ENCODE measurements at regions not wholly inside any gene's neighbourhood (a gene's known extent, or its start where the extent isn't known, plus 50 kb on each side); places are given as distances from the start of the nearest gene placed in this dataset.
A peak's percentile ranks its signal among the peaks of the same experiment; 100 is the strongest.

DNA sequence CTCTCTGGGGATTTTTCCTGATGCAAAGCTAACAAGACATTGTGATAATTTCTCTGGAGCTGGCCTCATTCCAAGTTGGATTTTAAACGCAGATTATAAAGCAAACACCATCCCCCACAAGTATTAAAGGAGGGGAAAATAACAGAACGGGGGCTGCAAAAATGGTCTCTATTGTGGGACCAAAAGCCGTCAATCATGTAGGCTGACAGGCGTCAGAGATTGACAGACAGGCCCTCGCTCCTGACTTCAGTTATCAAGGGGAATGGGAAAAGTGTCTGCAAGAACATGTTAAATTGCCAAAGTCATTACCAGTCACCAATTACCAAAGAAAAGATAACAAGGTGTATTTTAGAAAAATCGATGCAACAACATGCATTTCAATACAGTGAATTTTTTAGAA lies 307.4 kb upstream of the POU3F1 start:
- no peak for ATAC-seq (ENCODE audit: low read depth in 2 of 2)
- DNase-seq: no peak
- Mint-ChIP-seq H3K4me1 (no peaks in the 10 kb centered on the region), H3K36me3 (peaks cover 9 to 16% of the 10 kb centered on the region in 2 donors), H3K27ac (peak overlapping the region in 1 of 6 donors; percentile 6), H3K9me3 (peaks cover 1 to 12% (median 8%) of the 10 kb centered on the region in 7 donors), H3K4me3 (no peak overlapping the region), H3K27me3 (peaks cover 36 to 42% (median 40%) of the 10 kb centered on the region in 3 donors)

DNA sequence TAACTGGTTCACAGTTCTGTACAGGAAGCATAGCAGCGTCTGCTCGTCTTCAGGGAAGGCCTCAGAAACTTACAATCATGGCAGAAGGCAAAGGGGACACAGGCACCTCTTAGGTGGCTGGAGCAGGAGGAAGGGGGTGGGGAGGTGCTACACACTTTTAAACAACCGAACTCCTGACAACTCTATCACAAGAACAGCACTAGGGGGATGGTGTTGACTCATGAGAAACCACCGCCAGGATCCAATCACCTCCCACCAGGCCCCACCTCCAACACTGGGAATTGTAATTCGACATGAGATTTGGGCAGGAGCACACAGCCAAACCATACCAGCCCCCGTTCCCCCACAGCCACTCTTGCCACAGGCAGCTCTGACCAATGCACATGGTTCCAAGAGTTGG lies 306.3 kb upstream of the POU3F1 start:
- no peak for DNase-seq
- Mint-ChIP-seq H3K36me3 (peaks cover 19 to 21% of the 10 kb centered on the region in 2 donors), H3K9me3 (peaks cover 9 to 23% (median 13%) of the 10 kb centered on the region in 7 donors), H3K4me1 (no peaks in the 10 kb centered on the region), H3K27ac (no peak overlapping the region), H3K27me3 (peaks cover 39 to 50% (median 43%) of the 10 kb centered on the region in 3 donors), H3K4me3 (no peak overlapping the region)
- ATAC-seq (ENCODE audit: low read depth in 2 of 2): no peak

DNA sequence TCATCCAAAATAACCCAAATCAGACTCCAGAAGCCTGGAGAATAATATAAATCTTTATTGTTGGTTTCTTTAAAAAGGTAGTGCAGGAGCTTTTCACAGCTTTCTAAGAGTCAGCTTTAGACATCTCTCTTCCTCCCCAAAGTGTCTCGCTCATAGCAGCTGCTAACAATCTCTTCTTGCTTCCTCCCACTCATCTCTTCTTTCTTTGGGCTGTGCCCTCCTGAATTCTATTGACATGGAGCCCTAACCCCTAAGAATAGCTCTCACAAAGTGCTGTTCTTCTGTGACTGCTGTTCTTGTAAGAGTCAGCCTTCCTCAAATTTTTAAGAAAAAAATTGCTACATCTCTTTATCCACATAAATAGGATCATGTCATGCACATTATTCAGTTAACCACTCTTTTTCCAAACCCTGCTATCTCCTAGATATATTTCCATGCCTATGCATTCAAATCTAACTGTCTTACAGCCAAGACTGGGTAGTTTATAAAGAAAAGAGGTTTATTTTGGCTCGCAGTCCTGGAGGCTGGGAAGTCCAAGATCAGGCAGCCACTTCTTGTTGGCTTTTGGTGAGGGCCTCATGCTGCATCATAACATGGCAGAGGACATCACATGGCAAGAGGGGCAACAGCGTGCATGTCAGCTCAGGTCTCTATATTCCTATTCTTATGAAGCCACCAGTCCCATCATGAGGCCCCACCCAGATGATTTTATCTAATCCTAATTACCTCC lies 301.0 kb upstream of the POU3F1 start:
- H3K4me1 Mint-ChIP-seq: no peaks in the 10 kb centered on the region

DNA sequence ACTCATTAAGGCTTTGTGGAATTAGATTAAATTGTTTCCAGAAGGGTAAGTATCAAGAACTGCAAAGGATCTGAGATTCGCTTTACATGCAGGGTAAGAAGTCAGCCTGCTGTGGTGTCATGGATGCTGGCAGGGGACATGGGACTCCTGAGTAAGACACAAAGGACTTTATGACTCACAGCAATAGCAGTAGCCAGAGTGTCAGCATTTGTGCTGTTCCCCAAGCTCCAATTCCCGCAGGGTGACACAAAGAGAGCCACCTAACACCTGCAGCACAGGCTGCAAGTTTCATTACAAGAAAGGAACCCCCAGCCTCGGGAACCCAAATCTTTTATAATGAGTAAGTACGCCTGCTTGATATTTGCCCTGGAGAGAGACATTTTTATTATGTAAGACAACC lies 298.1 kb upstream of the POU3F1 start:
- Mint-ChIP-seq H3K27ac (no peak overlapping the region), H3K9me3 (peaks cover 13 to 26% (median 20%) of the 10 kb centered on the region in 7 donors), H3K4me1 (no peaks in the 10 kb centered on the region), H3K27me3 (peaks cover 34 to 54% (median 40%) of the 10 kb centered on the region in 3 donors), H3K4me3 (no peak overlapping the region), H3K36me3 (peaks cover 6 to 33% of the 10 kb centered on the region in 2 donors)
- DNase-seq (no peak), ATAC-seq (ENCODE audit: low read depth in 2 of 2) (no peak)

More for the DNA sequence above, 301.0 kb upstream of the POU3F1 start:
- Mint-ChIP-seq H3K27me3 (peaks cover 31 to 56% (median 39%) of the 10 kb centered on the region in 3 donors), H3K9me3 (peaks cover 13 to 31% (median 24%) of the 10 kb centered on the region in 7 donors), H3K36me3 (peaks cover 21 to 31% of the 10 kb centered on the region in 2 donors), H3K27ac (no peak overlapping the region), H3K4me3 (no peak overlapping the region)
- ATAC-seq (ENCODE audit: low read depth in 2 of 2): no peak
- no peak for DNase-seq

DNA sequence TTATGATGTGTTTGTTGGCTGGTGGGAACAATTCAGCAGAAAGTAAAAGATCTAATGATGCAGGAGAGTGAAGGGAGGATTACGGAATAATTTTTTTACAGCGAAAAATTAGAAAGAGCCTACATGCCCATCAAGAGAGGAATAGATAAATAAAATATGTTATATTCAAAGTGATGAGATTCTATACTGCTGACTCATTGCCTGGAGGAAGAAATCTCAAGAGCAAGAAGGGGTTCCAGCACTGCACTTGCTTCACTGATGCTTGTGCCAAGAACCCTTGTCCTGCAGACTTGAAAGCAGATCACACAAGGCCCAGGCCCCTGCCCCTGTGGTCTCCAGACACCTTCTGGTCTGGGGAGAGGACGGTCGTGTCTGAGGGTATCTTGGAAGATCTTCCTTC lies 295.1 kb upstream of the POU3F1 start:
- Mint-ChIP-seq H3K36me3 (peaks cover 0 to 14% of the 10 kb centered on the region in 2 donors), H3K4me3 (no peak overlapping the region), H3K27ac (no peak overlapping the region), H3K4me1 (no peaks in the 10 kb centered on the region), H3K9me3 (peaks cover 0 to 7% (median 3%) of the 10 kb centered on the region in 7 donors), H3K27me3 (peaks cover 30 to 41% (median 35%) of the 10 kb centered on the region in 3 donors)
- ATAC-seq (ENCODE audit: low read depth in 2 of 2) (no peak), DNase-seq (no peak)

DNA sequence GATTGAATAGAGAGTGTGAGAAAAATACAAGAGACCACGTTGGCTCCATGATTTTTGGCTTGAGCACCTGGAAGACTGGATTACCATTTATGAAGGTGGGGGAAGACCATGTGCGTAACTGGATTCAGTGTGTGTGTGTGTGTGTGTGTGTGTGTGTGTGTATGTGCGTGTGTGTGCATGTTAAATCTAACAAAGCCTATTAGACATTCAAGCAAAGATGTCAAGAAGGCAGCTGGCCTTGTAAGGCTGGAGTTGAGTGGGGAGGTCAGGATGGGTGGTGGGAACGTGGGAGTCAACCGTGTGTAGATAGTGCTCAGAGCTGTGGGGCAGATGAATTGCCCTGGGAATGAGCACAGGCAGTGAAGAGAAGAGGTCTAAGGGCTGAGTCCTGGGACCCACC lies 293.8 kb upstream of the POU3F1 start:
- ATAC-seq (ENCODE audit: low read depth in 2 of 2): no peak
- H3K27me3 Mint-ChIP-seq: peaks cover 24 to 31% (median 28%) of the 10 kb centered on the region in 3 donors
- peaks cover 0 to under 1% (median 0%) of the 10 kb centered on the region in 7 donors for H3K9me3 Mint-ChIP-seq
- peak overlapping the region in 2 of 6 donors; percentile 48 to 66 for H3K27ac Mint-ChIP-seq
- H3K36me3 Mint-ChIP-seq: peaks cover 0 to 5% of the 10 kb centered on the region in 2 donors
- no peak for DNase-seq
- H3K4me1 Mint-ChIP-seq: no peaks in the 10 kb centered on the region
- H3K4me3 Mint-ChIP-seq: no peak overlapping the region

DNA sequence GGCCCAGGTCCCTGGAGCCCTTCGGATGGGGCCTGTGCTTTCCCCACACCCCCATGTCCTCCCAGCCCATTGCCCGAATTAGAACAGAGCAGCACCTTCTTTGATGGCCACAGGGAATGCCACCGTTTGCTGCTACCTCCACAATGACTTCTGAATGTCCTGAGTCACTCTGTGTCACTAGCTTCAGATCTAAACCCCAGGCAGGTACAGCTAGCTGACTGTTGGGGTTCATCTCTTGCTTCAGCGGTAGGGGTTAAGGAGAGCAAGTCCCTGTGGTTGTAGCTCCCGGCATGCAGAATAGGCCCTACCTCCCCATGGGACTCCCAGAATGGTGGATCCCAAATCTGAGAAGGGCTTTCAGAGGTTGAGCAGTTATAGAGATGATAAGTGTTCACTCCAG lies 291.1 kb upstream of the POU3F1 start:
- Mint-ChIP-seq H3K27me3 (peaks cover 20 to 36% (median 23%) of the 10 kb centered on the region in 3 donors), H3K4me1 (peaks cover 0 to 6% (median 4%) of the 10 kb centered on the region in 3 donors), H3K27ac (no peak overlapping the region), H3K4me3 (no peak overlapping the region), H3K9me3 (peaks cover 0 to 3% (median 0%) of the 10 kb centered on the region in 7 donors), H3K36me3 (peaks cover 5 to 12% of the 10 kb centered on the region in 2 donors)
- no peak for ATAC-seq (ENCODE audit: low read depth in 2 of 2)
- DNase-seq: no peak

DNA sequence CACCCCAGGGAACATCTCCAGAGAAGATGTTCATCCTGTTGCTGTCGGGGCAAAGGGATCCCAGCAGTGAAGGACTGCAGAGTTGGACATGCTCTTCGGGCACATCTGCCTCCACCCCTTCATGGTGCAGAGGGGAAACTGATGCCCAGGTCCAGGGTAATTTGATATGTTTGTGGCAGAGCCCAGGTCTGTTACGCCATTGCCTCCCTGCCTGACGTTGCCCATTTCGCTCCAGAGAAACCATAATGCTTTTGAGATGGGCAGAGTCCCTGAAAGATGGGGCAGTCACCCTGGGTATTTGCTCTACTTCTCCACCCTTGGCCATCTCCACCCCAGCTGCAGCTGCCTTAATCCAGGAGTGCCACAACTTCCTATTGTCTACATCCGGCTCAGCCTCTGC lies 290.4 kb upstream of the POU3F1 start:
- Mint-ChIP-seq H3K4me1 (peaks cover 0 to 6% (median 4%) of the 10 kb centered on the region in 3 donors), H3K27ac (no peak overlapping the region), H3K4me3 (no peak overlapping the region), H3K27me3 (peaks cover 15 to 29% (median 19%) of the 10 kb centered on the region in 3 donors), H3K9me3 (peaks cover 0 to 3% (median 0%) of the 10 kb centered on the region in 7 donors), H3K36me3 (peaks cover 5 to 8% of the 10 kb centered on the region in 2 donors)
- ATAC-seq (ENCODE audit: low read depth in 2 of 2): no peak
- no peak for DNase-seq

DNA sequence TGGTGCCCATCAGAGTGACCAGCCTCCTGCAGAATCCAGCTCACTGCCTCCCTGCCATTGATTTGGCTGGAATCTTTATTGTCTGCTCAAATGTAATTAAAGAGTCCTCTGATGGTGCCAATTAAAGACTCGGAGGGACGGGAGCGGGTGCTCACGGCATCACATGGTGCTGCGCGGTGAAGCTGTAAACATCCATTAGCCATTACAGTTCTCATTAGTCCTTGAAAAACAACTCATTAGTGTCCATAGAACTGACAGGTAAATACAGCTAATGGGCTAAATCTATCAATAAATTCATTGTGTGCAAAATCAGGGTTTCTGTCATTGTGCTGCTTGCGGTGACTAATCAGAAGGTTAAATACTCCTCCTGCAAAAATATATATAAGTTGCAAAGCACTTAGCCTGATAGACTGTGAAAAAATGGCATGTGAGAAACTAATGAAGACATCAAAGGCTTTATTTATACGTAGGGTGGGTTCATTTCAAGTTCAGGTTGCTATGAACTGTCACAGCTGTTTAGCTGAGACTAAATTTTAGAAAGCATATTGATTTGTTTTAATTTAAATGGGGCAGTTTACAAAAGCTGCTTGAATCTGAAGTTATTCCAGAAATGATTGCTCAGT lies 289.8 kb upstream of the POU3F1 start:
- Mint-ChIP-seq H3K4me3 (no peak overlapping the region), H3K27ac (no peak overlapping the region), H3K4me1 (peaks cover 0 to 6% (median 4%) of the 10 kb centered on the region in 3 donors), H3K27me3 (peaks cover 15 to 26% (median 19%) of the 10 kb centered on the region in 3 donors), H3K9me3 (peaks cover 0 to 3% (median 0%) of the 10 kb centered on the region in 7 donors), H3K36me3 (peaks cover 5 to 8% of the 10 kb centered on the region in 2 donors)
- ATAC-seq (ENCODE audit: low read depth in 2 of 2): no peak
- DNase-seq: no peak

DNA sequence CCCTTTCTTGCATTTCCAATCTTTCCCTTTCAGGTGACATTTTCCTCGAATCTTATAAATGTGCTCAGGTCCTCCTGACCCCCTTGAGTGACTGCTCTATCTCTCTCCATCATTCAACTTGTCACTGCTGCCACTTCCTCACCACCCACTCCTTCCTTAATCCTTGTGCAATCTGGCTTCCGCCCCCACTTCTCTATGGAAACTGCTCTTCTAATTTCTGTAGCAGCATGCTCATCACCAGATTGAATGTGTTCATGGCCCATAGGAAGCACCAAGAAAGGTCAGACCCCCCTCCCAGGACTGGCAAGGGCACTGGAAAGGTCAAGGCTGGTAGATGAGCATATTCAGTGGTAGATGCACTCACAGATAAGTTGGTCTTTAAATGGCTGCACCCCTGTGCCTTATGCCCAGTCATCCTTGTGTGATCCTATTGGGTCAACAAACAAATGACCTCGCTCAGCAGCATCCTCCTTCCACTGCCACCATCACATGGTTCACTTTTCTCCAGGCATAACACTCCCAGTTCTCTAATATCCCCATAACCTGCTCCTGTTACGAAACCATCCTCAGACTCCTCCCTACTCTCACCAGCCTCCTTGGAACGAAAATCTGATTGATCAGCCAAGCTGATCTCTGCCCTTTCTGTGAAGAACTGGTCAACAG lies 288.5 kb upstream of the POU3F1 start:
- no peak for DNase-seq
- no peak overlapping the region for H3K4me3 Mint-ChIP-seq
- peaks cover 10 to 19% (median 11%) of the 10 kb centered on the region in 3 donors for H3K27me3 Mint-ChIP-seq
- peaks cover 5 to 8% of the 10 kb centered on the region in 2 donors for H3K36me3 Mint-ChIP-seq
- H3K9me3 Mint-ChIP-seq: peaks cover 0 to 3% (median 0%) of the 10 kb centered on the region in 7 donors
- peak overlapping the region in 1 of 6 donors; percentile 12 for H3K27ac Mint-ChIP-seq
- ATAC-seq (ENCODE audit: low read depth in 2 of 2): no peak
- H3K4me1 Mint-ChIP-seq: peaks cover 0 to 6% (median 4%) of the 10 kb centered on the region in 3 donors

DNA sequence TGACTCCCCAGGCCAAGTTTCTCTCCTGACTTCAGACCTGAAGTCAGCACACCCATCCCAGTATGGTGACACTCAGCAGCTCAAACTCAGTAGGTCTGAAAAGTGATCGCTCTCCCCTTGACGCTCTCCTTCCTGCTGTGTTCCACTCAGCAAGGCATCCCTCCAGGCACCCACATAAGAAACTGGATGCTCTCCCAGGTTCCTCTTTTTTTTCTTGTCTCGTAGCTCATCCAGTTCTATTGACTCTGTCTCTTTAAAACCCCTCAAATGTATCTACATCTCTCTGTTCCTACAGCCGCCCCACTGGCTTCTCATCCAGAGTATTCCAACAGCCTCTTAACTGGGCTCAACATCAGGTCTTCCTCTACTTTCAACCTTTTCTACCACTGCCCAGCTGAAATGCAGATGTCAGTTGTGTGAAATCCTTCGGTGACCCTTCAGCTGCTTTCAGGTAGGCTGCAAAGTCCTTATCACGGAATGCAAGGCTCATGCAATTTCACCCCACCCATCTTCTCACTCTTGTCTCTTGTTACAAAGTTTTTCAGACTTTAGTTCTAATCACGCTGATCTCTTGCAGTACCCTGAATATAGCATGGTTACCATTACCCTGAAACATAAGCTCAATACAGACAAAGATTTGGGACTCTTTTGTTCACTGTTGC lies 286.2 kb upstream of the POU3F1 start:
- Mint-ChIP-seq H3K27me3 (peaks cover 6 to 11% (median 7%) of the 10 kb centered on the region in 3 donors), H3K4me3 (no peak overlapping the region), H3K9me3 (peaks cover 0 to 3% (median 0%) of the 10 kb centered on the region in 7 donors), H3K36me3 (peaks cover 5 to 8% of the 10 kb centered on the region in 2 donors), H3K27ac (no peak overlapping the region), H3K4me1 (peaks cover 0 to 6% (median 6%) of the 10 kb centered on the region in 3 donors)
- no peak for ATAC-seq (ENCODE audit: low read depth in 2 of 2)
- DNase-seq: no peak

DNA sequence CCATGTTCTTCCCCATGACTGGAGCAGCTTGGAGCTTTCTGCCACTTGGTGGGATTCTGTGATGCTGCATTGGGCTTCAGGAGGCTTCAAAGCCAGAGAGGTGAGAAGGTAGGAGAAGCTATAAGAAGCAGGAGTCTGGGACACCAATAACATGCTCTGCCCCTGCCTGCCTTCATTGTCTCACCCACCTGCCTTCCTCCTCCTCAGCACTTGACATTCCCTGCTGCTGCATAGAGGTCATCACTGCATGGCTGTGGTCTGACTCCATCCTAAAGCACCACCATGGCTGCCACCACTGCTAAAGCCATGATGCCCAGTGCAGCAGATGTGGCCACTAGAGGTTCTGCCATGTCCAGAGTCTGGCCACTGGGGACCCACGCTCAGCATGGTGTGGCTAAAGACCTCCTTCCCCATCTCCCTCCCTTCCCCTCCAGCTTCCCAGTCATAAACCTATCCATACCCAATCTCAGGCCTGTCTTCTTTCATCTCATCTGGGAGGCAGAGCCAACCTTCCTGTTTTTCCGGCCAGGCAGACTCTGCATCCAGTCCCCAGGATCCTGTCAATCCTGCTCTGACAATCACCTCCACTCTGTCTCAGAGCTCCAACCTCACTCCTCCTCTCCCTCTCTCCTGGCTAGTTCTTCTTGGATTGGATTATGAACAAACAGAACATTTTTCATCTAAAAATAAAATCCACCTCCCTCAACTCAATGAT lies 285.1 kb upstream of the POU3F1 start:
- Mint-ChIP-seq H3K4me3 (no peak overlapping the region), H3K36me3 (peaks cover 5 to 8% of the 10 kb centered on the region in 2 donors)
- ATAC-seq (ENCODE audit: low read depth in 2 of 2): no peak

More for the DNA sequence above, 285.1 kb upstream of the POU3F1 start:
- Mint-ChIP-seq H3K27me3 (peaks cover 13 to 14% (median 14%) of the 10 kb centered on the region in 3 donors), H3K27ac (no peak overlapping the region), H3K4me1 (peaks cover 0 to 6% (median 6%) of the 10 kb centered on the region in 3 donors), H3K9me3 (peaks cover 0 to 3% (median 0%) of the 10 kb centered on the region in 7 donors)
- no peak for DNase-seq

Data from naive B cell (primary cell).